K562 (cell line): ENCODE measurements at regions not wholly inside any gene's neighbourhood (a gene's known extent, or its start where the extent isn't known, plus 50 kb on each side); places are given as distances from the start of the nearest gene placed in this dataset.
"Not testable (repeated sequence)": the region's sequence is repeated elsewhere in the genome, so short reads cannot be mapped to it uniquely, and the experiment has no call there.

Source experiments
- ATAC-seq: fragments of 200-7000 bp; cut with Tn5 transposase; 3 replicates; pipeline ENCODE4 v1.9.1; 2020; ENCODE audit warnings: moderate library complexity
- BruUV-seq: library from RNA; stranded (reverse); fragments of 400-500 nt; replicated peaks from 2 replicates; lab custom pipeline; 2021; lab: Mats Ljungman, UMichigan
- CTCF ChIA-PET: fragments of 300-600 bp; formaldehyde crosslinking; extraction: SDS; loops from one replicate; lab custom pipeline; 2021; ENCODE audit warnings: low intra/inter-chr PET ratio; lab: Yijun Ruan, JAX
- POLR2A ChIA-PET: fragments of 300-600, 350-650 bp; sonication (Branson Sonifier 250); formaldehyde crosslinking; extraction: SDS; loops from one replicate; lab custom pipeline; 2021; ENCODE audit warnings: antibody characterized with exemption, inconsistent platforms; lab: Yijun Ruan, JAX
- DNase-seq, 4 experiments: peaks; one replicate each; pipeline versions ENCODE4 v3.0.0 to v3.0.0-alpha.2; 2011 to 2018; ENCODE audit warnings: low spot score in 3 of 4, mixed read lengths in 3 of 4; ENCODE audit errors: extremely low read depth in 1 of 4
- FAIRE-seq: peaks from 2 replicates; lab custom pipeline; 2011; peaks lifted over from hg19 to GRCh38; lab: Jason Lieb, UNC
- H2AFZ ChIP-seq: 2 replicates; pipeline ENCODE4 v1.6.0; 2011; ENCODE audit warnings: low read depth, low read length, control low read depth, inconsistent platforms
- H3K27ac ChIP-seq: fragments of 200-600 bp; 3 replicates; pipeline ENCODE4 v1.8.0; 2011; ENCODE audit warnings: low read depth, mild to moderate bottlenecking, control low read depth, inconsistent platforms, low read length, moderate library complexity, mixed read lengths; ENCODE audit errors: extremely low read depth
- H3K27me3 ChIP-seq, 2 experiments: fragments of 300-600 bp in 1 of 2; 2 replicates in 1 of 2; 3 replicates in 1 of 2; pipeline versions ENCODE4 v1.6.0 to v1.8.0; 2011; ENCODE audit warnings: inconsistent platforms in 2 of 2, low read length in 2 of 2, mild to moderate bottlenecking in 1 of 2, mixed read lengths in 1 of 2, moderate library complexity in 1 of 2; ENCODE audit not compliant: control insufficient read depth in 2 of 2, insufficient read depth in 2 of 2
- H3K36me3 ChIP-seq: fragments of 300-600 bp; 3 replicates; pipeline ENCODE4 v1.8.0; 2011; ENCODE audit warnings: mild to moderate bottlenecking, low read length, inconsistent platforms; ENCODE audit not compliant: control insufficient read depth, insufficient read depth
- H3K4me1 ChIP-seq, 2 experiments: fragments of 200-600 bp in 1 of 2; replicated peaks in 1 of 2; 2 replicates in 1 of 2; 3 replicates in 1 of 2; pipeline versions ENCODE4 v1.5.1 to v1.8.0; 2011; ENCODE audit warnings: inconsistent platforms in 2 of 2, low read length in 2 of 2, mild to moderate bottlenecking in 1 of 2, mixed read lengths in 1 of 2, moderate library complexity in 1 of 2; ENCODE audit not compliant: control insufficient read depth in 2 of 2, insufficient read depth in 2 of 2
- H3K4me2 ChIP-seq: 2 replicates; pipeline ENCODE4 v1.6.1; 2011; ENCODE audit warnings: low read length, control low read depth, inconsistent platforms, mixed read lengths; ENCODE audit not compliant: insufficient read depth
- H3K4me3 ChIP-seq: fragments of 200-600 bp; sonication (generic), shearing (Covaris generic); 2 replicates; pipeline ENCODE4 v1.5.1; 2016; ENCODE audit warnings: control low read depth, inconsistent platforms
- H3K79me2 ChIP-seq: fragments of 200-600 bp; 3 replicates; pipeline ENCODE4 v1.8.0; 2011; ENCODE audit warnings: low read length, inconsistent platforms; ENCODE audit not compliant: control insufficient read depth, insufficient read depth
- H3K9ac ChIP-seq, 2 experiments: 2 replicates each; pipeline versions ENCODE4 v1.6.0 to v1.6.1; 2011; ENCODE audit warnings: low read depth in 2 of 2, low read length in 2 of 2, control low read depth in 1 of 2, inconsistent platforms in 1 of 2, mild to moderate bottlenecking in 1 of 2, mixed read lengths in 1 of 2; ENCODE audit not compliant: insufficient read depth in 1 of 2
- H3K9me1 ChIP-seq: one replicate; pipeline ENCODE4 v1.6.0; 2011; ENCODE audit warnings: inconsistent platforms, mild to moderate bottlenecking, low read length, moderate library complexity; ENCODE audit not compliant: control insufficient read depth, insufficient read depth
- H3K9me3 ChIP-seq: replicated peaks from 2 replicates; pipeline ENCODE4 v1.5.1; 2011; ENCODE audit warnings: low read depth, low read length, inconsistent platforms; ENCODE audit not compliant: control insufficient read depth, insufficient read depth
- H4K20me1 ChIP-seq: replicated peaks from 2 replicates; pipeline ENCODE4 v1.6.1; 2011; ENCODE audit warnings: low read length, inconsistent platforms, mixed read lengths; ENCODE audit not compliant: control insufficient read depth, insufficient read depth
- CTBP1 ChIP-seq: fragments of 450-650 bp; IDR thresholded peaks from 2 replicates; pipeline ENCODE4 v1.6.1; 2016; ENCODE audit warnings: borderline replicate concordance
- ETS2 ChIP-seq: IDR thresholded peaks from 2 replicates; pipeline ENCODE4 v1.6.1; 2016; ENCODE audit warnings: borderline replicate concordance, missing genetic modification characterization, mild to moderate bottlenecking, moderate library complexity, missing compliant biosample characterization; ENCODE audit not compliant: poor library complexity, severe bottlenecking
- ILF3 ChIP-seq: fragments of 450-650 bp; IDR thresholded peaks from 2 replicates; pipeline ENCODE4 v1.6.1; 2018; ENCODE audit warnings: antibody characterized with exemption, mild to moderate bottlenecking, moderate library complexity, borderline replicate concordance
- NONO ChIP-seq, 2 experiments: fragments of 200-400 bp in 1 of 2; fragments of 450-650 bp in 1 of 2; formaldehyde crosslinking in 1 of 2; IDR thresholded peaks; 2 replicates each; pipeline ENCODE4 v1.6.1; 2017; ENCODE audit warnings: low read depth in 2 of 2, mild to moderate bottlenecking in 2 of 2, moderate library complexity in 2 of 2, low read length in 1 of 2
- ZFP1 ChIP-seq: fragments of 450-650 bp; formaldehyde crosslinking; IDR thresholded peaks from 2 replicates; pipeline ENCODE4 v1.4.0; 2020; ENCODE audit warnings: mild to moderate bottlenecking, mixed read lengths
- WGBS: fragments of 100-300 bp; shearing (Covaris generic); methylation state at CpG from one replicate; pipeline ENCODE4 v1.1.6; 2016; ENCODE audit warnings: low coverage, mixed read lengths; ENCODE audit not compliant: insufficient coverage; ENCODE audit errors: missing lambda C conversion rate; 5-methylcytosine and 5-hydroxymethylcytosine counted together
- in situ Hi-C: fragments of 300-500 bp; cut with MboI; formaldehyde crosslinking; loops from 4 replicates; pipeline ENCODE4 v1.15.0; 2018; ENCODE audit warnings: inconsistent platforms, mixed read lengths
- intact Hi-C: fragments of 100-400 bp; cut with micrococcal nuclease; formaldehyde crosslinking; loops from 2 replicates; pipeline ENCODE4 v1.14.2; 2022
- TF ChIP-seq, protein P1 (sequence below): fragments of 450-650 bp; formaldehyde crosslinking; IDR thresholded peaks from 2 replicates; pipeline ENCODE4 v1.4.0; 2020; ENCODE audit warnings: mild to moderate bottlenecking, mixed read lengths
- TF ChIP-seq, protein P2 (sequence below): sonication (generic); formaldehyde crosslinking; IDR thresholded peaks from 2 replicates; pipeline ENCODE4 v1.9.0; 2022; ENCODE audit warnings: mild to moderate bottlenecking, missing genetic modification reagents

DNA sequence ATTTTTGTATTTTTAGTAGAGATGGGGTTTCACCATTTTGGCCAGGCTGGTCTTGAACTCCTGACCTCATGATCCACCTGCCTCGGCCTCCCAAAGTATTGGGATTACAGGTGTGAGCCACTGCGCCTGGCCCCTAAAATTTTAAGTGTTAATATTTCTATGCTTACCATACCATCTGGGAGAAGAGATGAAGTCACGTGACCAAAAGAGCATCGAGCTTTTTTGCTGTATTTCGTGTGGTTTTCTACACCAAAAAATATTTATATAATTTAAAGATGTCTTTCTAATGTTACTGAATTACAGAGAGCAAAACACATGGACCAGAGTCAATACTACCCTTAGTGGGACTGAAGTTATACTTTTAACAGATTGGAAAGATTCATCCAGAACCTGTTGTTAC, 400.9 kb downstream of the SOCS6 start:
- intact Hi-C loops, FAIRE-seq, H3K9me3 ChIP-seq, H4K20me1 ChIP-seq, H3K27ac ChIP-seq, DNase-seq, POLR2A ChIA-PET, H3K4me2 ChIP-seq, ATAC-seq, H3K36me3 ChIP-seq, H3K27me3 ChIP-seq: not testable (repeated sequence)
- TF ChIP-seq, protein P1, sequence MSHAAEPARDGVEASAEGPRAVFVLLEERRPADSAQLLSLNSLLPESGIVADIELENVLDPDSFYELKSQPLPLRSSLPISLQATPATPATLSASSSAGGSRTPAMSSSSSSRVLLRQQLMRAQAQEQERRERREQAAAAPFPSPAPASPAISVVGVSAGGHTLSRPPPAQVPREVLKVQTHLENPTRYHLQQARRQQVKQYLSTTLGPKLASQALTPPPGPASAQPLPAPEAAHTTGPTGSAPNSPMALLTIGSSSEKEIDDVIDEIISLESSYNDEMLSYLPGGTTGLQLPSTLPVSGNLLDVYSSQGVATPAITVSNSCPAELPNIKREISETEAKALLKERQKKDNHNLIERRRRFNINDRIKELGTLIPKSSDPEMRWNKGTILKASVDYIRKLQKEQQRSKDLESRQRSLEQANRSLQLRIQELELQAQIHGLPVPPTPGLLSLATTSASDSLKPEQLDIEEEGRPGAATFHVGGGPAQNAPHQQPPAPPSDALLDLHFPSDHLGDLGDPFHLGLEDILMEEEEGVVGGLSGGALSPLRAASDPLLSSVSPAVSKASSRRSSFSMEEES (CRISPR knock-in tag): peak; percentile 64
- TF ChIP-seq, all 486 proteins: peak for 1; not testable (repeated sequence) for 485
- H3K9me1 ChIP-seq, H3K4me3 ChIP-seq, CTCF ChIA-PET, H2AFZ ChIP-seq, H3K79me2 ChIP-seq, in situ Hi-C loops, H3K4me1 ChIP-seq, H3K9ac ChIP-seq, BruUV-seq: not testable (repeated sequence)
- WGBS: 0% methylated on average over 3 of the region's 5 CpGs

DNA sequence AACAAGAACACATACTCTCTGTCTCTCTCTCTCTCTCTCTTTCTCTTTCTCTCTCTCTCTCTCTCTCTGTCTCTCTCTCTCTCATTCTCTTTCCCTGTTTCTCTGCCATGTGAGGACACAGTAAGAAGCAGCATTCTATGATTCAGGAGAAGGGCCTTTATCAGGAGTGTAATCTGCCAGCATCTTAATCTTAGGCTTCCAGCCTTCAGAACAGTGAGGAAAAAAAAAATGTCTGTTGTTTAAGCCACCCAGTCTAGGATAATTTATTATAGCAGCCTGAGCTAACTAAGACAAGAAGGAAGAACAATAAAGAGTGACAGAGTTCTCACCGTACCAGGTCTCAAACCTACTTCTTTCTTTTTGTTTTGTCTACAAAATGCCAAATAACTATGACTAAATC, 399.4 kb downstream of the SOCS6 start:
- H3K36me3 ChIP-seq: no peaks in the 10 kb centered on the region
- no peaks in the 10 kb centered on the region for H4K20me1 ChIP-seq
- DNase-seq: no peak
- no peak overlapping the region for H3K27ac ChIP-seq
- no peak overlapping the region for H3K9ac ChIP-seq
- no TSS peak for BruUV-seq
- H3K27me3 ChIP-seq: no peaks in the 10 kb centered on the region
- no peaks in the 10 kb centered on the region for H3K79me2 ChIP-seq
- no peaks in the 10 kb centered on the region for H3K4me1 ChIP-seq
- H3K9me3 ChIP-seq: no peaks in the 10 kb centered on the region
- no peak overlapping the region for H3K4me3 ChIP-seq
- ATAC-seq: no peak
- intact Hi-C loops (no loop called here), in situ Hi-C loops (no loop called here)
- no peak overlapping the region for H2AFZ ChIP-seq
- TF ChIP-seq, protein P2, sequence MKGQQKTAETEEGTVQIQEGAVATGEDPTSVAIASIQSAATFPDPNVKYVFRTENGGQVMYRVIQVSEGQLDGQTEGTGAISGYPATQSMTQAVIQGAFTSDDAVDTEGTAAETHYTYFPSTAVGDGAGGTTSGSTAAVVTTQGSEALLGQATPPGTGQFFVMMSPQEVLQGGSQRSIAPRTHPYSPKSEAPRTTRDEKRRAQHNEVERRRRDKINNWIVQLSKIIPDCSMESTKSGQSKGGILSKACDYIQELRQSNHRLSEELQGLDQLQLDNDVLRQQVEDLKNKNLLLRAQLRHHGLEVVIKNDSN: no peak
- TF ChIP-seq ETS2 (tag) (no peak), ZFP1 (CRISPR knock-in tag) (no peak), NONO (IDR thresholded peaks at IDR 0.05; ENCODE audit: low read depth in 2 of 2, low read length in 1 of 2) (no peak), CTBP1 (no peak), ILF3 (no peak)
- no peak overlapping the region for H3K4me2 ChIP-seq
- H3K9me1 ChIP-seq: no peaks in the 10 kb centered on the region
- WGBS: 0% methylated on average over 1 of the region's 1 CpG
- no peak for FAIRE-seq
- CTCF ChIA-PET: no interaction called here
- POLR2A ChIA-PET: interaction anchor here (0.6 kb wide), 1 partner anchor 1856 kb away, joined by 3 read pairs; the partner anchor contains the start of gene CBLN2
